Kasumi-1 (cell line): ENCODE measurements at regions not wholly inside any gene's neighbourhood (a gene's known extent, or its start where the extent isn't known, plus 50 kb on each side); places are given as distances from the start of the nearest gene placed in this dataset.
A peak's percentile ranks its signal among the peaks of the same experiment; 100 is the strongest.

Source experiments
- DNase-seq, 2 experiments: peaks; one replicate each; lab custom pipeline; 2025; lab: John Stamatoyannopoulos, UW

DNA sequence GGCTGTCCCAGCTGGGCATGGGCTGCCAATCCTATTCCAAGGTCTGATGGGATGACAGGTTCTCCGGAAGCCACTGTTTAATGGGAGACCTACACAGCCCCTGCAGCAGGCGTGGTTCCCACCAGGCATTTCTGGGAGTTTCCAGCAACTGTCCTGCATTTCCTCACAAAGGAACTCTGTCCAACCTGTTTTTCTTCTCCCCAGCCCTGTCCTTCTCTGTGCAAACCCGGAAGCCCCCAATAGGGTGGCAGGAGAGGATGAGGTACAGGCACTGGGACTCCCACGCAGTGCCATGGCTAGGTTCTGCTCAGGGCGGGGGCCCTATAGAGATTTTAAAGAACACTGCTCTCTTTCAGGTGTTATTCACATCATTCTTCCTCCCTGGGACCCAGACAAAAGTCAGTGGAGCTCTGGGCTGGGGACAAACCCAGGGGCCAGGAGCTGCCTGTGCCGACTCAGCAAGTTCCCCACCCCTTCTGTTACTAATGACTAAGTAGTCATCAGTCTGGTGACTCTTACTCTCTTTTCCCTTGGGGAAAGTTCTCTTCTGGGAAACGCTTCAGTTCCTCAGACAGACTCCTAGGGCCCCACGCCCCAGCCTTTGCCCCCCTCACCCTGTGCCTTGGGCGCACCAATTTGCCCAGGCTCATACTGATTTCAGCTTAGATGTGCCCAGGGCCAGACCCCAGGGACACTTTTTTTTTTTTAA, 97.7 kb downstream of the CD47 start:
- no peak for DNase-seq

DNA sequence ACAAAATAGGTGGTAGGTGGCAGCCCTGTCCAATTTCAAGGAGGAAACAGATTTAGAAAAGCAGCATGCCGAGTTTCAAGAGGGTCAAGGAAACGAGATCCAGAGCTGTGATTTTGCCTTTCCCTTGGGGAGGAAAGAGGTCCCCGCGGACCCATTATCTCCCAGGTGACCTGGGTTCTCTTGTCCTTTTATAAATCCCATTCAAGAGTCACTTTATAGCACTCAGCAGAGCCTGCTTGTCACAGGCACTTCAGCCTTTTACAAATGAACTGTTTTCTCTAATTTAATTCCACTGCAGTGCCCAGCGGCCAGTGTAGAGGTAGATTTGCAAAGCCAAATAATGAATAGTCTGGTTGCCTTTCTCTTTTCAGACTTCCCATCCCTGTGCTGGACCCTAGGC, 99.9 kb downstream of the CD47 start:
- DNase-seq: no peak

GRCh38 chr3:107990433-107990832, 100.4 kb downstream of the CD47 start:
- no peak for DNase-seq

GRCh38 chr3:107989661-107990060, 101.2 kb downstream of the CD47 start:
- no peak for DNase-seq

- DNase-seq: no peak
Measured at GRCh38 chr3:107988460-107989175, 102.2 kb downstream of the CD47 start.

GRCh38 chr3:107987036-107987939, 103.5 kb downstream of the CD47 start:
- DNase-seq: no peak

GRCh38 chr3:107986505-107986904, 104.3 kb downstream of the CD47 start:
- no peak for DNase-seq

DNA sequence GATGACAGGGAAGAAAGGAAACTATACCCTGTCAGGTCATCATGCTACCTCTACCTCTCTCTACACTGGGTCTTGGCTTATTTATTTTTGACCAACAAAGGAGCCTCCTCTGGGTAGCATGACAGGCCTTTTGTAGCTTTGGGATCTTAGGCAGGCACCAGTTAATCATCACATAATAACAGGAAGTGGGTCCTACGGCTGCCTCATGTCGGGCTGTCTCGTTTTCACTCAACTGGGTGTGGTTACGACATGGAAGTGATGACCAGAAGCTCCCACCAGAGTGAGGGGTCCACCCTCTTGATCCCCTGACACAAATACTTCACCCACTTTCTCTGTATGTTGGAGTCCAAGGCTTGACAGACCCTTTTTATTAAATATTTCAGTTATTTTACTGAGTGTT, 105.3 kb downstream of the CD47 start:
- no peak for DNase-seq

DNA sequence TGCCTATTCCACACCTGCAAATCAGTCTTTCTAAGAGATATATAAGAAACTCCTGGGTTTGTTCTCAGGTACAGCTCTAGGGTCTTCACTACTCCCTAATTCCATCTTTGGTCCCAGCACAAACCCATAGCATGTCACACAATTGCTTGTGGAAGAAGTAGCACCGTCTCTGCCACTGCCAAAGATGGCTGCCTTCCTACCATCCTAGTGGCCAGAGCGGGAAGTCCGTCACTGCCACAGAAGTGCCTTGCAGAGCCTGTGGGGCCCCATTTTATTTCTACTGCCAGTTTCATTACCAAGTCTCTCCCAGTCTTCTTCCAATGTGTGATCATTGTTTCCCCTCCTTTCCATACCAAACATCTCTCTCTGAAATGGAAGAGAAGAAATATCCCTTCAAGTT, 107.6 kb downstream of the CD47 start:
- no peak for DNase-seq

DNA sequence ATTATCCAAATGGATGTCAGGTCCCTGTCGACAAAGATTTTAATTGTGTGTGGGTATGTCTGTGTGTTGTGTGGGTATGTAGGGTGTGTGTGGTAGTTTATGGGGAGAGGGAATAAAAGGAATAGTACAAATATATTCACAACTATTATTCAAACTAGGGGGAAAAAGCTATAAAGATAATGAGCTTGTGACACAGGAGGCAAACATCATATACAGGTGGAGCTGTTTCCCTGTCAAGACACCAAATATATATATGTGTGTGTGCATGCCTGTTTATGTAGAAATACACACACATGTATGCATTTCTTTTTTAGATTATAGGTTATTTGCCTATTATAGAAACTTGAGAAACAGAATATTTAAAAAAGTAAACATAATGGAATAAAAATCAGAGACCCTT, 108.7 kb downstream of the CD47 start:
- no peak for DNase-seq

DNA sequence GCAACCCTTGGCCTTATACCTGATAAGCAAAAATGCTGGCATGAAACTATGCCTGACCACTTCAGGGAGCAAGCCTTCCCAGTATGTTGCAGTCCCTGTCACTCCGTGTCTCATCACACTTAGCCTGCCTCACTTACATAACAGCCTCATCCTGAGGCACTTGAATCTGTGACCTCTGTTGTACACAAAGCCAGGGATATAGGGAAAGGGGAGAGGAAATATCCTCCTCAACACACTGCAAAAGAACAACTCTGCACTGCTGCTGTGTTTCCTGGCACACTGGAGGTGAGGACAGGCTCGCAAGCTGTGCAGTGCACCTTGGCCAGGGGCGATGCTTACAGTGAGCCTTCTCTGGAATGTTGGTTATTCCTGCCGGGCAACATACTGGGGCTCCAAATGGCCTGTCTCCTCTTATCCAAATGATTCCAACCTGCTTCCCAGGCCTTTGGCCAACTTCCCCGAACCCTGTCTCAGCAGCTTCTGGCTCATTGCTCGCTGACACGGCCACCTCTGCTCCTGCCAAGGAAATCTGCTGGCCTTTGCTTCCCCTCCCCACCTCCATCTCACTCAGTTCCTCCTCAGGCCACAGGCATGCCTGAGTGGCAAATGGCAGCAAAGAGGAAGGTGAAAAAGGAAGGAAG, 109.2 kb downstream of the CD47 start:
- DNase-seq: no peak

DNA sequence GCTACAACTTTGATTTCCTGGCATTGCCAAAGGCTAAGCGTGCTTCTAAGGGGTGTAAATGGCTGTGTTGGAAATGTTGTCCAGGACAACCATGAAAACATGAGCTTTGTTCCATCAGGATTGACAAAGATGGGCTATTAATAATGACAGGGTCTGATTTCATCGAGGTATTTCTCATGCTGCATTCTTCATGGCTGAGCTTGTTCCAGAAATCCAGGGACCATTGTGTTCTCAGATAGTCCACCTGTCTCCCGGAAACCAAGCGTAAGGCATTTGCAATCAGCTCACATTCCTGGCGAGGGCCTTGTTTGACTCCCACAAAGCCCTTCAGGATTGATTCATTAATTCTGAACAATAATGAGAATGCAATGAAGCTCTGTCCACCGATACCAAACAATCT, 111.3 kb downstream of the CD47 start:
- DNase-seq: no peak

DNA sequence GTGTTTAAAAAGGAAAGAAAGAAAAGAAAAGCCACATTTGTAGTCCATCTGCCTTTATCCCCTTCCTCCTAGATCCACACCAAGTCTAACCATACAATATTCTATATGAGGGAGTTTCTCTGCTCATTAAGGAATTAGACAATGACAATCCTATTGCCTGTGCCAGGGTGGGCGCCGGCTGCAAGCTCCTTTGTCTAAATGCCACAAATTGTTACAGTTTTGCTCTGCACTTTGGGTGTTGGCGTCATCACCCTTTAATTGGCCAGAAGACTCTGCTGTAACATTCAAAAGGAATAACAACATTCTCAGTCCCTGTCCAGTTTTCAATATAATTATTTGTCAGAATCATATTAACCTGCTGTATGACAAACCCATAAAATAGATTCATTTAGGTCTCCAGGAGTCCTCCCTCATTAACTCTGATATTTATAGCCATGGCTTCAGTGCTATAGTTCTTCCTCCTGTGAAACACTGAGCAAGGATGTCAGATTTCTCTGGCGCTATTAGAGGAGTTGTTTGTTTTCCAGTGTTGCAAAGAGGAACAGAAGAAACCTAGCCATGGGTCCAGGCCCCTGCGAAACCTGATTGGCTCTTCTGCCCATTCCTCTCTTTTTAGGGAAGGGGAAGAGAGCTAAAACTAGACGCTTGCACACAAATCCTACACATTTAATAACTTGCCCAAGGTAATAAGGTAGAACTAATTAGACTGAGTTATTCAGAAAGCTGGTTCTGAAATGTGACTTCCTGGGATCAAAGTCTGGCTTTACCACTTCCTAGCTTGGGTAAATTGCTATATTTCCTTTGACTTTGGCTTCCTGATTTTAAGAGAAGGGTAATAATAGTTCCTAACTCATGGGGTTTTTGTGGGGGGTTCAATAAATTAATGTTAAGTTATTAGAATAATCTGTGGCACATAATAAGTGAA, 112.4 kb downstream of the CD47 start:
- peak in 1 of 2 experiments; percentile 3 for DNase-seq

DNA sequence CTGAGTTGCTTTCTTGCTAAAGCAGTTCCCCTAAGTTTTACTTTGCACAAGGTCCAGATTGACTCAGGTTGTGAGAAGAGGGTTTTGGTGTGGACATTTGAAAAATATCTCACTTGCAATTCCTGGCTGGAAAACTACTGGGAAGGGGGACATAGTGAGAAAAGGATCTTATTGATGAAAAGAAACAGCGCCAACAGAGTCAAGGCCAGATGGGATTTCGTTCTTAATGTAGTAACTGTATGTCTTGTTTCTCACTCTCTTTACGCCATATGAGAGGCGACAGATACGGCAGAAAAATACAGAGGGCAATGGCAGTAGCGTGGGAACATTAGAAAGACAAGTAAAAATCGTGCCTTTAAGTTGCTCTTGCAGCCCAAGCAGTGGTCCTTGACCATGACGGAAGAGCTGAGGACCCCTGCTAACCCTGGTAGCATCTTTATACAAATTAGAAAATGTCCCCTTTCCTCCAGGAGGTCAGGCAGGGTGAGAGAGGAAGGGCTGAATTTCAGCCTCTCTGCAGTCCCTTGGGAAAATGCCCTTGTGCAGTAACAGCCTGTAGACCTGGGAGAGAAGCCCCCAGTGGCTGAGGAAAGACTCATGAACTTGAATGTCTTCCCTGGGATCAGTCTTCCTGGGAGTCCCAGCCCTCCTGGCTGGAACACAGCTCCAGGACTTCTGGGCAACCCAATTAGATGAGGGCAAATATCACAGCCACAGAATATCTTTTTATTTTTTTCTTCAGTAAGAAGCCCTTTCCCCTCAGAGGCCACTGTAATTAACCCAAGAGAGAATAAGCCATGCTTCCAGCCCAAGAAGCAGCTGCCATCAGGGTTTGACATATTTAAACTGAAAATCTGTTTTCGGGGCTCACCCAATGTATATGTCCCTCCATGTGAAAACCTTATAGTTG, 113.4 kb downstream of the CD47 start:
- no peak for DNase-seq

DNA sequence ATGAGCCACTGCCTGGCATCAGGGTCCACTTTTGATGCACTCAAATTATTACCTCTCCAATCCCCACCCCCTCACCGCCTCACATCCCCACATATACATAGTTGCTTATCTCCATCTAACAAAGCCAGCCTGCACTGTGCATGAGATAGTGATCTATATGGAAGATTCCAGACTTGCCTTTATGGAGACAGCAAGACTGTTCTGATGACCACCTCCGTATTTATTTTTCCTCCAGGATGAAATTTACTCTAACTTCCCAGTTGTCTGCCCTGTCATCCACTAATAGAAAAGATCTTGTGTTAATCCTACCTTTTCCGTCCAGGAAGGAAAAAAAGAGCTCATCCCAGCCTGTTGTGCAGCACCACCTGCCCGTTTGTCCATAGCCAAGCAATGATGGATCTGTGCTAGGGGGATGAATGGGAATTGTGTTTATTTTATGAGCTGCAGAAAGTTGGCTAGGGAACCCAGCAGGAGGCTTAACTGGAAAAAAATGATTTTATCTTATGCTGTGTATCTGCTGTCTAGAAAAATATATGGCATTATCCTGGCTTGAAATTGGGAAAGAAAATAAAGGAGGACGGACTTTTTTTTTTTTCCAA, 114.5 kb downstream of the CD47 start:
- DNase-seq: no peak

- peak in 1 of 2 experiments; percentile 11 for DNase-seq
Measured at GRCh38 chr3:107975529-107976201, 115.2 kb downstream of the CD47 start.

DNA sequence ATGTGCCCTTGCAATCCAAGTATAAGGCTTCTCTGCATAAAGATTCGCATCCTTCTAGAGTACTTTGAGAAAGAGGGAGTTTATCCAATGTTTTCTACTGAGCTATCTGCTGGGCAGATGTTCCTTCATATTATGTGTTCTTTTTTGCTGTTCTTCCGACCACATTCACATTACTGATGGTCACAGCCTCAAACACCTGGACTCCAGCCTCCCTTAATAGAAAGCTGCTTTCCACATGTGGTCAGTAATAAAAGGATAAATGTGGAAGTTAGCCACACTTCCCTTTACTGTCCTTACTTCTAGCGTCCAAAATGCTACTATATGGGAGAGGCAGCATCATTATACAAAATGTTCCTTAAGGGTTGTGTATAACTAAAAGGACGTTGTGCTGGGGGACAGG, 116.9 kb downstream of the CD47 start:
- no peak for DNase-seq

- DNase-seq: no peak
Measured at GRCh38 chr3:107973152-107973551, 117.7 kb downstream of the CD47 start.

DNA sequence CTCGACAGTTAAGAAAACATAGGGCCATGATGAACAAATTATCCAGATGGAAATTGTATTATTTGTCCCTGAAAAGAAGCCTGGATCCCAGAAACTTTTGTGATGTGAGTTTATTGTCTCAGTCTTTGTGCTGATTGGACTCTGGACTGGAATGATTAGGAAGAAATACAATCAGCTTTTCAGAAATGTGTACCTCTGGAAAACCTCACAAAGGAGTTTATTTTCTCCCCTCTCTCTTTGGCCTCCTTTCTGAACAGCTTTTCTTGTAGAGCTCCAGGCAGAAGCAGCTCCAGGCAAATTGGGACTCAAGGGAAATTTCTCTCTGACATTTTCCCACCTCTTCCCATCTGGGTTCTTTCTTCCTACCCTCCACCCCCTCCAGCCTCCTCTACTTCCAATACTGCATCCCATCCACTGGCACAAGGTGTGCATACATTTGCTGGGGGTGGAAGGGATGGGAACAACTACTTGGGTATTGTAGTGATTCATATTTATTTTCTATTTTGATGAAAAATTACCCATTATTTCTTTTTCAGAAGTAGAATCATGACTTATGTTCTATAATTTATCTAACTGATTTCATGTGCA, 119.7 kb downstream of the CD47 start:
- no peak for DNase-seq
